ENCODE measurements at regions not wholly inside any gene's neighbourhood (a gene's known extent, or its start where the extent isn't known, plus 50 kb on each side); places are given as distances from the start of the nearest gene placed in this dataset.

GRCh38 chr9:91039125-91039834 lies 237.7 kb downstream of the SYK start:
- H3K4me3 ChIP-seq (ENCODE audit: low read depth, low read length), result no peak overlapping the region
- no peak for DNase-seq (ENCODE audit: low read depth)
- no peak for TF ChIP-seq CTCF (conservative IDR thresholded peaks at IDR 0.05; ENCODE audit: low read depth, low read length)

GRCh38 chr9:91039835-91040140 lies 238.2 kb downstream of the SYK start:
- TF ChIP-seq CTCF (conservative IDR thresholded peaks at IDR 0.05; ENCODE audit: low read depth, low read length), result no peak
- no peak overlapping the region for H3K4me3 ChIP-seq (ENCODE audit: low read depth, low read length)
- DNase-seq (ENCODE audit: low read depth), result no peak

GRCh38 chr9:91040371-91041215 lies 239.0 kb downstream of the SYK start:
- no peak overlapping the region for H3K4me3 ChIP-seq (ENCODE audit: low read depth, low read length)
- no peak for DNase-seq (ENCODE audit: low read depth)
- TF ChIP-seq CTCF (conservative IDR thresholded peaks at IDR 0.05; ENCODE audit: low read depth, low read length), result no peak

GRCh38 chr9:91042024-91042423 lies 240.4 kb downstream of the SYK start:
- H3K4me3 ChIP-seq (ENCODE audit: low read depth, low read length), result no peak overlapping the region
- DNase-seq (ENCODE audit: low read depth), result no peak
- TF ChIP-seq CTCF (conservative IDR thresholded peaks at IDR 0.05; ENCODE audit: low read depth, low read length), result no peak

GRCh38 chr9:91042541-91042940 lies 240.9 kb downstream of the SYK start:
- no peak overlapping the region for H3K4me3 ChIP-seq (ENCODE audit: low read depth, low read length)
- DNase-seq (ENCODE audit: low read depth), result no peak
- no peak for TF ChIP-seq CTCF (conservative IDR thresholded peaks at IDR 0.05; ENCODE audit: low read depth, low read length)

- no peak overlapping the region for H3K4me3 ChIP-seq (ENCODE audit: low read depth, low read length)
- no peak for DNase-seq (ENCODE audit: low read depth)
- no peak for TF ChIP-seq CTCF (conservative IDR thresholded peaks at IDR 0.05; ENCODE audit: low read depth, low read length)
Measured at GRCh38 chr9:91043056-91043810, 241.6 kb downstream of the SYK start.

Data from epithelial cell of proximal tubule (primary cell).